ENCODE measurements at regions not wholly inside any gene's neighbourhood (a gene's known extent, or its start where the extent isn't known, plus 50 kb on each side); places are given as distances from the start of the nearest gene placed in this dataset.
"Not testable (repeated sequence)": the region's sequence is repeated elsewhere in the genome, so short reads cannot be mapped to it uniquely, and the experiment has no call there.

- no peak for DNase-seq (ENCODE audit: low spot score)
Observed at GRCh38 chr4:116544946-116545345, 540.4 kb downstream of the TRAM1L1 start.

- DNase-seq (ENCODE audit: low spot score), result no peak
Observed at GRCh38 chr4:116539744-116540143, 545.6 kb downstream of the TRAM1L1 start.

DNA sequence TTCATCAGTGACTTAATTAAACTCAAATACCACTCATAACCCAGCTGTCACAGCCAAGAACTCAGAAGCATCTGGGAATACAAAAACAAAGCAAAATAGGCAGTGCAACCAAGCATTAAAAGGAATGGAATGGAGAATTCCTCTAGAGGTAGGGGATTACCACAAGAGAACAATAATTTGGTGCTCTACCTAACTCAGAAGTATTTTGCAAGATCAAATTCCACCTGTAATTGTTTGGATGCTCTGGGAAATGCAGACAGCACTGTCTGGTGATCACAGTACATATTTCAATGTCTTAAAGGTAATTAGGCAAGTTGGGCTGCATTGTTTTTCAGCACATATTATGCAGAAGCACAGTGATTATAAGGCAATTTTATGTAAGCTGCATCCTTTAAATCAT is 547.5 kb downstream of the TRAM1L1 start:
- no peak for DNase-seq (ENCODE audit: low spot score)

DNA sequence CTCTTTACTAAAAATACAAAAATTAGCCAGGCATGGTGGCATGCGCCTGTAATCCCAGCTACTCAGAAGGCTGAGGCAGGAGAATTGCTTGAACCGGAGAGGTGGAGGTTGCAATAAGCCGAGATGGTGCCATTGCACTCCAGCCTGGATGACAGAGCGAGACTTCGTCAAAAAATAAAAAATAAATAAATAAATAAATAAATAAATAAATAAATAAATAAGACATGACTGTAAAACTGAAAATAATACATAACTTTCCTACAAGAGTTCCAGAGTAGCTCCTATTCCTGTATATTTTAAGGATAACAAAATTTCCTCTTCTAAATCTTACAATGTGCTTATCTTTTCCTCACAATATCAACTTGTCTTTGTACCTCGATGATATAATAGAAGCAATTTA is 549.4 kb downstream of the TRAM1L1 start:
- DNase-seq (ENCODE audit: low spot score), result not testable (repeated sequence)

DNA sequence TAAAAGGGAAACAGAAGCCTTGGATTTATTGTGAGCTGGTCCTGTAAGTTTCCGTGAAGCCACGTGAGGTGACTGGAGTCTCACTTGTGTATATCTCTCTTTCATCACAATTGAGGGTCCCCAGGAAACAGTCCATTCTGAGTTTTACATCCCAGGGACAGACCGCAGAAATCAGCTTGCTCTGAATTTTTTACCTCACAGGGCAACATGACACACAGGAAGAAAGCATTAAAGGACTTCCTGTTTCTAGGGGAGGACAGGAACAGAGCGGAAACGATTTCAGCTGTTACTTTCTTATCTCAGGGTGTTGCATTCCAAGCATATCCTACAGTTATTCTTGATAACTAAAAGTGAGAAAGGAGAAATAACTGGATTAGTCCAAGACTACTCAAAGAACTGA is 553.5 kb downstream of the TRAM1L1 start:
- DNase-seq (ENCODE audit: low spot score), result no peak

- DNase-seq (ENCODE audit: low spot score), result no peak
Observed at GRCh38 chr4:116531026-116531425, 554.4 kb downstream of the TRAM1L1 start.

GRCh38 chr4:116530048-116530447 is 555.3 kb downstream of the TRAM1L1 start:
- DNase-seq (ENCODE audit: low spot score), result no peak

DNA sequence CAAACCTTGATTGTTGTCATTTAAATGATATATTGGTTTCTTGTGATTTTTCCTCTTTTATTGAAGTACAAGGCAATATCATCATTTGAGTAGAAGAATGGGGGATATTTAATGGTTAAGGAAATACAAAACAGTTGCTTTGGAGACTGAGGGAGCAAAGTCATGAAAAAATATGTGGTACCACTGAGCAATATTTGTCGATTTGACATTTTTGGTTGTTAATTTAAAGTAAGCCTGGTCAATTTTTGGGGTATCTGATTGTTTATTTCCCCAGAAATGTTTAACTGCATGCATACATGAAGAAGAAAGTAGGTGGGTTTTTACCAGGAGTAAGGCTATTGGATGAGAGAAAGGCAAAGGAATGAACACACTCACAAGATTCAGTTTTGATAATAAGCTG is 556.2 kb downstream of the TRAM1L1 start:
- DNase-seq (ENCODE audit: low spot score), result no peak

DNA sequence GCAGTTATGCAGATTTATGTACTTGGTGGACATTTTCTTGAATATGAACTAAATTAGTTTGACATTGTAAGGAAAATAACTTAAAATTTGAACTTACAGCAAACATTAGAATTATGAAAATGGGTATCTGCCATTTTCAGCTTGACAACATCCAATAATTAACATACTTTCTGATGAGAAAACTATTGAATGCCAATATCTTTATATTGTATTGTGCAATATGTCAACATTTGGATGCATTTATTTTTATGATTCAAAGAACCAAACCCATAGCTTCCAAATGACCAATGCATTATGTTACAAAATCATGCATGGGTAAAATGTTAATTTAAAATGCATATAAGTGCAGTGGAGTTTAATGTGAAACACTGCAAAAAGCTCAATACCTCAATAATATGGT is 562.5 kb downstream of the TRAM1L1 start:
- DNase-seq (ENCODE audit: low spot score), result no peak

GRCh38 chr4:116520886-116521285 is 564.5 kb downstream of the TRAM1L1 start:
- no peak for DNase-seq (ENCODE audit: low spot score)

DNA sequence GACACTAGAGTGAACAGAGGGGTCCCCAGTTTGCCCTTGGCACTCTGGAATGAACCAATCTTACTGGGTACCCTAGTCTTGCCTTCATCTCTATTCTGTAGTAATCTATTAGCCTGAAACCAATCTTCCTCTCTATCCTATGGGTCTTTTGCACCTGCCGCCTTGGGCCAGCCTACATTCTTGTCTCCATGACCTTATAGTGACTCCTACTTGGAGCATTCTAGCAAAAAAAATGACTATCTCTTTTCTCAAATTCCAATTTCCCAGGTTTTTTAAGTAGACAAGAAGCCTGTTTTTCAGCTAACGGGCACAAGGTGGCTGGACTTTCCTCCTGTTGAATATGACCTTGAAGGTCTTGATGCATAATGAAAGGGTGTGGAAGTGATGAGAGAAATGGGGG is 568.7 kb downstream of the TRAM1L1 start:
- no peak for DNase-seq (ENCODE audit: low spot score)

DNA sequence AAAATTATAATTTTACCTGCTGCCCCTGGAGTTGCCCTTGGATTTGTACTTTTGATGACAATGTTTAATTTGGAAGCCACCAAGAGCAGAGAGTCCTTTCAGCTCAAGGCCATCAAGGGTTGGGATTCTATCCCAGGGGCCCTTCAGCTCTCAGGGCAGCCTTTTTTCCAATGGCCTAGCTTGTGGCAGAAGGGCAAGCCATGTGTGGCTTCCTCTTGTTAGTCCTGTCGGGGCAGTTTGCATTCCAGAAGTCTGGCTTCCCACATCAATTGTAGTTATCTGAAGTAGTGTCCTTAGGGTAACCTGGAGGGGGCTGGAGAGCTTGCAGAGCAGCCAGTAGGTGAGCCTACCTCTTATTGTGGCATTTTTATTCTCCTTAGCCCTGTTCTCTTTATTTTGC is 569.4 kb downstream of the TRAM1L1 start:
- no peak for DNase-seq (ENCODE audit: low spot score)

DNA sequence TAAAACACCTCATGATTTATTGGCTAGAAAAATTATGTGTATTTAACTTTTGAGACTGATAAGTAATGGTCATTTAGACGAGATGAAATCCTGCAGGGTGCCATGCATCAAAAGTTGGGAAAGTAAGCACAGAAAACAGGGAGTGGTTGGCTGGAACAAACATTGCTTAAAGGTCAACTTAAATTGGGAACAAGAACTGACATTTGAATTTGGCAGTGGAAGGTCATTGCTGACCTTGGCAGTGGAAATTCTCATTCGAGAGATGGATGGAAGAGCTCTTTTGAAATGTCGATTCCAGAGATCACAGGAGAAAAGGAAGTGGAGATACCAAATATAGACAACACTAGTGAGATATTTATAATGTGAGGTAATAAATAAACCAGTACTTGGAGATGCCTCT is 572.8 kb downstream of the TRAM1L1 start:
- no peak for DNase-seq (ENCODE audit: low spot score)

DNA sequence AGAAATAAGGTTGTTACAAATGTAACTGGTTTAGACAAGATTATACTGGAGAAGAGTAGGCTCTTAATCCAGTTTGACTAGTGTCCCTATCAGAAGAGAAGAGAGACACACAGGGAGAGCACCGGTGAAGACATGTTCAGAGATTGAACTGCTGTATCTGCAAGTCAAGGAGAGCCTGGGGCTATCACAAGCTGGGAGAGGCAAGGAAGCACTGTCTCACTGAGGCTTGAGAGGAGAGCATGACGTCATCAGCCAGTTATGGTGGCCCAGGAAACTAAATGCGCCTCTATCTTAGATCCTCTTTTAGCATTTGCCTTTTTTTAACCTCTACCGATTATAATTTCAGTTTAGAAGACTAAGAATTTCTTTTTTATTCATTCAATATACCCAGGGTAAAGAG is 583.4 kb downstream of the TRAM1L1 start:
- DNase-seq (ENCODE audit: low spot score), result no peak

DNA sequence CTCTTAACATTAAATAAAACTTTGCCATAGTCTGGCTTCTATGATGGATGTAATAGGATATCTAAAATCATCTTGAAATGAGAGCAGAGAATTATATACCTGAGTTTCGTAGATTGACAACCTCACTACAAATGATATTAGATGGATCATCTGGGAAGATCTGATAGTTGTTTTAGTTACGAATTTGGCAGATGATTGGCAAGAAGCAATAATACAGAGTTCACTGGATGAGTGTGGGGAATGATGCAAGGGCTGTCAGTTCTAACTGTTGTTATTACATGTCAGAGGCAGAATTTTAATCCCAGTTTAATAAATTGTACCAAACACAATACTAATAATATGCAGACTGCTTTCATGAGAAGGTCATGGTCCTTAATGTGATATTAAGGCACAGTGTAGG is 585.2 kb downstream of the TRAM1L1 start:
- DNase-seq (ENCODE audit: low spot score), result no peak

GRCh38 chr4:116489739-116490138 is 595.6 kb downstream of the TRAM1L1 start:
- DNase-seq (ENCODE audit: low spot score), result no peak

DNA sequence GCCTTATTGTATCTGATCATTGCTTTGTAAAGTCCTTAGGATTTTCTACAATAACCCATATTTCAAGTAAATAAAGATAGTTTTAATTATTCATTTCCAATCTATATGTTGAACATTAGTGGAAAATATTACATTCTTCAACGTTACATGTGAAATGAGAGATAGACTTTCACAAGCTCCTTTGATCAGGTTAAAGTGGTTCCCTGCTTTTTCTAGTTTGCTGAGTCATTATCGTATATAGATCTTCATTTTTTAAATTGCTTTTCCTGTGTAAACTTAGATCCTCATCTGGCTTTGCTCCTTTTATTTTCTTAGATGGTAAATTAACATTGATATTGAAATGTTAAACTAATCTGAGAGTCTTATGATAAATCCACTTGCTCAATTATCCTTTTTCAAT is 599.0 kb downstream of the TRAM1L1 start:
- DNase-seq (ENCODE audit: low spot score), result no peak

- DNase-seq (ENCODE audit: low spot score), result no peak
Observed at GRCh38 chr4:116480546-116480945, 604.8 kb downstream of the TRAM1L1 start.

GRCh38 chr4:116478343-116478742 is 607.0 kb downstream of the TRAM1L1 start:
- no peak for DNase-seq (ENCODE audit: low spot score)

- DNase-seq (ENCODE audit: low spot score), result no peak
Observed at GRCh38 chr4:116469582-116469981, 615.8 kb downstream of the TRAM1L1 start.

GRCh38 chr4:116453127-116453526 is 632.2 kb downstream of the TRAM1L1 start:
- DNase-seq (ENCODE audit: low spot score), result no peak

DNA sequence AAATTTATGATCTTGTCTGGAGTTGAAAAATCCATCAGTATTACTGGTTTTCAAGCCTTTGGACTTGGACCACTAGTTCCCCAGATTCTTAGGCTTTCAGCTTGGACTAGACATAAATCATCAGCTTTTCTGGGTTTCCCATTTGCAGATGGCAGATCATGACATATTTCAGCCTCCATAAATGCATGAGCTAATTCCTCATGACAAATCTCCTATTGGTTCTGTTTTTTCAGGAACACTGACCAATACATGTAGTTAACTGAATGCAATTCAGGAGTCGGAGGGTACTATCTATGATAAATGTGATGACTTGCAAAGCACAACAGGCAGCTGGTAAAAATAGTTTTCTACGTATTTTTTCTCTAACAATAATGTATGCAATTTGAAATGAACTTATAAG is 635.6 kb downstream of the TRAM1L1 start:
- no peak for DNase-seq (ENCODE audit: low spot score)

GRCh38 chr4:116444117-116444516 is 641.3 kb downstream of the TRAM1L1 start:
- no peak for DNase-seq (ENCODE audit: low spot score)

- DNase-seq (ENCODE audit: low spot score), result no peak
Observed at GRCh38 chr4:116438981-116439729, 646.2 kb downstream of the TRAM1L1 start.

DNA sequence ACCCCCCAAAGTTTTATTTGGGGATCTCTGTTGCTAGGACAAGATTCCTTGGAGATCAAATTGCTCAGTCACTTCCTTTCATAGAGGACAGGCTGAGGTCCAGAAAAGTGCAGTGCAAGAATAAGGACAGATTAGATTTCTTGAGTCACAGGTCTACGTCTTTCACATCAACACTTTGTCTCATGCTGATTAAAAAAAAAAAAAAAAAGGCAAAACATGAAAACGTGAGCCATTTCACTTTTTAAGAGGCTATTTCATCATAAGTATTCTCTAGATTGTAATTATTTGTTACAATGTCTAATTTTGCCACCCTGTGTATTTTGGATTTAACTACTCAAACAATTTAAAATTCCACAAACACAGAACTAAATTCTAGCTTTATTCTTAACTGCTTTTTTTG is 647.0 kb downstream of the TRAM1L1 start:
- DNase-seq (ENCODE audit: low spot score), result no peak

All from GM03348 (cell line).